HG03159 (cell line): ENCODE measurements at regions not wholly inside any gene's neighbourhood (a gene's known extent, or its start where the extent isn't known, plus 50 kb on each side); places are given as distances from the start of the nearest gene placed in this dataset.

ENCODE experiments used
- ATAC-seq: cut with Tn5 transposase; IDR thresholded peaks from one replicate; pipeline ENCODE4 v1.9.1; 2021; ENCODE audit warnings: mild to moderate bottlenecking, moderate library complexity; ENCODE audit not compliant: unreplicated experiment

DNA sequence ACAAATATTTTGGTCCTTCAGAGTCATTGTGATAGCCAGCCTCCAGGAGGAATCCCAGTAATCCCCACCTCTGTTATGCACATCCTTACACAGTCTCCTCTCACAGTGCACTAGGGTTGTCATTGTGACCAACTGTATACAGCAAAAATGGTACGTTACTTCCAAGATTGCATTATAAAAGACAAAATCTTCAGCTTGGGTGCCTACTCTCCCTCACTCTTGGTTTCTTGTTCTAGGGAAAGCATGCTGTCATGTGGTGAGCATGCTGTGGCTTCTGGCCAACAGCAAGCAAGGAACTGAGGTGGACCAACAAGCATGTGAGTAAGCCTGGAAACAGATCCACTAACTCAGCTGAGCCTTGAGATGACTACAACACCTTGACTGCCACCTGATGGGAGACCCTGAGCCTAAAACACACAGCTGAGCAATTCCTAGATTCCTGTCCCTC lies 130.1 kb upstream of the DST start:
- ATAC-seq: no peak

DNA sequence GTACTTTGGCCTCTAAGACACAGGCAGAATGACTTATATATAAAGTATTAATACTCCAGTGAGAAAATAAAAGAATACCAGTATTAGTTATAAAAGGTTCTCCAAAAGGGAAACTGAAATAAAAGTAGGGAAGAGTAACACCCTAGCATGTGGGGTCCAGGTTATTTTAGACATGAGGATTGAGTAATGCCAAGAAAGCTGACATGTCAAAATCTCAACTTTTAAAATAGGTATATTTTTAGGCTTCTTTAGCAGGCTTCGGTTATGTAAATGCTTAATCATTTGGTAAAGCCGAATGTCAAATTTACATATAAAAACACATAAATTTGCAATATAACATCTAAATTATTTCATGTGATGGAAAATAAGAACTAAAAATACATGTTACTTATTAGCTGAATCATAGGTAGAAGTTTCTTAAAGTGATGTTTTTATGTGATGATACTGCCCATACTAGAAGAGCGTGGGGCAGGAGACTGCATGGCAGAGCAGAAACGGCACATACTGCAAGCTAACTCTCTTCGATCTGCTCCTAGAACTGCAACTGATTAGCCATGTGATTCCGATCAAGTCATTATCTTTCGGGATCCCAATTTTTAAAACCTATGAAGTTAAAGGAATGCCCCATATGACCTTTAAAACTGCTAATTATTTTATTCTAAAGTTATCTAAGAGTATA lies 129.4 kb upstream of the DST start:
- no peak for ATAC-seq

GRCh38 chr6:56771189-56771588 lies 128.5 kb upstream of the DST start:
- no peak for ATAC-seq

GRCh38 chr6:56770011-56770520 lies 127.4 kb upstream of the DST start:
- no peak for ATAC-seq

- no peak for ATAC-seq
These were observed 125.3 kb upstream of the DST start for GRCh38 chr6:56767892-56768531.

DNA sequence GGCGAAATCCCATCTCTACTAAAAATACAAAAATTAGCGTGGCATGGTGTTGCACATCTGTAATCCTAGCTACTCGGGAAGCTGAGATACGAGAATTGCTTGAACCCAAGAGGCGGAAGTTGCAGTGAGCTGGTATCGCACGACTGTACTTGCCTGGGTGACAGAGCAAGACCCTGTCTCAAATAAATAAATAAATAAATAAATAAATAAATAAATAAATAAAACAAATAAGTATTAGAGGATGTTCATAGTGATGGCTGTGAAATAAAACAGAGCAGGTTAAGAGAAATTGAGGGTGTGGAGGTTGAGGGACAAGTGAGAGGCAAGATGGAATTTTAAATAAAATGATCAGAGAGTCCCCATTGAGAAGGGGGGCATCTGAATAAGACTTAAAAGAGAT lies 124.7 kb upstream of the DST start:
- ATAC-seq: no peak

DNA sequence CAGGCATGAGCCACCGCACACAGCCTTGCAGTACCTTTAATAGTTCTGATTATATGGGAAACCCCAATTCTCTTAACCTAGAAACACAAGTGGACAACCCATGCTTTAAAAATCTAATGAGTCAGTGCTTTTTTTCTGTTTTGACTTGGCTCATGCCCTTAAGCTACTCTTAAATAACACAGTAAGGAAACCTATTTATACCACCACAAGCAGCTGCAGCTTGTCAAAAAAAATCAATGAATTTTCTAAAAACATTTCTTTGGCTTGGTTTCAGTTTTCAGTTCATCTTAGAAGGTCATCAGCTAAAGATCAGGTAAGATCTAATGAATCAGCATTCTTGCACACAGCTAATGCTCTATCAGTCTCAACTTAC lies 124.1 kb upstream of the DST start:
- ATAC-seq: peak; percentile 67

- no peak for ATAC-seq
These were observed 123.6 kb upstream of the DST start for GRCh38 chr6:56766139-56766805.

DNA sequence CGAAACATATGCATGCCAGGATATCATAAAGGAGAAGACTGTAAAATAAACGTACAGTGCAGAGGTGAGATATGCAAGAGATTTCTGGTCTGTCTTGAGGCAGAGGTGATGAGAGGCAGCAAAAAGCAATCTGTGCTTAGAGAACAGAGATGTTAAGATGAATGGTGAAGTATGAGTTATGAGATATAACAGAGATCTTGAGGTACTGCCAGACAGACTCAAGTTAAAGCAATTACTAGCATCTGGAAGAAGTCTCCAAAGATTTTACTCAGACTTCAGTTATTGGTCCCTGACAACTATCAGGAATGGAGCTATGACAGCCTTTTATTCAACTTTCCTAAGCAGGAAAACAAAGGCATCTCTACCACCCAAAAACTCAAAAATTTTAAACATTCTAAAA lies 122.8 kb upstream of the DST start:
- ATAC-seq: no peak

DNA sequence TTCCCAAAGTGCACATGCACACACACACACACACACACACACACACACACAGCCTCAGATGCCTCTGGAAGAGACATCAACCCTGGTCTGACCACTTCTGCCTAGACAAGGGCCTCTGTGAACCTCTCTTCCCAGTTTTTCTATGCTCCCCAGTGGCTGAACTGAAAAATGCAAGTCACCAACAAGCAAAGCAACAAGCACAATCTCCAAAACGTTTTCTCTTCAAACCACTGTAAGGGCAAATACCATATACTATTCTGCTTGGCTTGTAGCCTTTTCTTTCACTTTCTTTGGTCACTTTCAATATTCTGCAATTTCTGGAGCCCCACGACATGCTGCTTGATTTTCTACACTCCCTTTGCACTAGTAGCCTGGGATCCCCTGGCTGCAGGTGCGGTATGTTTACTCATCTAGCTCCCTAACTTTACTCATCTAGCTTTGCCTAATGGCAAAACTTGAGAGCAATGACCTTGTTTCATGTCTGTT lies 121.4 kb upstream of the DST start:
- ATAC-seq: peak; percentile 36

DNA sequence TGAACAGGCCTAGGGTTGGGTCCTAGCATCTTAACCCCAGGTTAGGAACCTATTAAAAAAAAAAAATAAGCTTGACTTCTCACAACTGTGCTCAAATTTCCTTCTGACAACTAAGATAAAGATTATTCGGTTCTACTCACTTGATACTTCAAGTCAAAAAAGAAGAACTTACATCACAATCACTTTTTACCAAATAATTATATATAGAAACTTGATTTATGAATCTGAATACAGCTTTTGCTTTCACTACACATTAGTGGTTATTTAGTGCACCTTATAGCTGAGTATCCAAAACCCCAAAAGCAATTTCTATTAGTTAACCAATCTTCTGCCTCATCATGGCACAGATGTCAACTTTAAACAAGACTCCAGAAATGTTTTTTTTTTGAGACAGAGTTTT lies 119.0 kb upstream of the DST start:
- no peak for ATAC-seq

DNA sequence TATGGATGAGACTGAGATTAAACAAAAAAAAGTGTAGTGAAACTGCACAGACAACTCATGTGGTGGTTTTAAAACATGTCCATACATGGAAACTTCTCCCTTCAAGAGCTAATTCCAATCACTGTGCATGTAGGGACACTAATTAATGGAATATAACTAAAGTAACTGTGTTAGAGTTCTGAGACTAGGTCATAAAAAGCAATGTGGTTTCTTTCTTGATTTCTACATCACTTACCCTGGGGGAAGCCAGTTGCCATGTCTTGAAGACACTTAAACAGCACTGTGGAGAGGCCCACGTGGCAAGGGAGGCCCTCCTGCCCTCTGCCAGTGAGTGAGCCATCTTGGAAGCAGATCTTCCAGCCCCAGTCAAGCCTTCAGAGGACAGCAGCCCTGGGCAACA lies 118.2 kb upstream of the DST start:
- ATAC-seq: no peak

- ATAC-seq: peak; percentile 31
These were observed 116.8 kb upstream of the DST start for GRCh38 chr6:56759521-56759920.

GRCh38 chr6:56758553-56758952 lies 115.9 kb upstream of the DST start:
- ATAC-seq: no peak

GRCh38 chr6:56758120-56758519 lies 115.4 kb upstream of the DST start:
- no peak for ATAC-seq

DNA sequence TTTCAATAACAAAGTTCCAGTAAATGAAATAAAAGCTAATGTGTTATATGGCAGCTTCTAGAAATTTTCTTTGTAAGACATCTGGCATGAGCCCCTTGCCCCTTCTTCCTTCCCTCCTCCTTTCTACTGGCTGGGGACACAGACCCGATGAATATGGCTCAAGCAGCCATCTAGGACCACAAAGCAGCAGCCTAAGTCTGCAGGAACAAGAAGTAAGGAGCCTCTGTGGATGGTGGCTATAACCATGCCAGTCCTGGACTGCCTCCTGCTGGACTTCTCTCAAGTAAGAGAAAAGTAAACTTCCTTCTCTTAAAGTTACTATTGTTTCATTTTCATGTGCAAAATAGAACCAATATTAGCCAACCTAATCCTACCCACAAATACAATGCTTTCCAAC lies 114.9 kb upstream of the DST start:
- ATAC-seq: peak; percentile 34

GRCh38 chr6:56756791-56757587 lies 114.3 kb upstream of the DST start:
- ATAC-seq: no peak

DNA sequence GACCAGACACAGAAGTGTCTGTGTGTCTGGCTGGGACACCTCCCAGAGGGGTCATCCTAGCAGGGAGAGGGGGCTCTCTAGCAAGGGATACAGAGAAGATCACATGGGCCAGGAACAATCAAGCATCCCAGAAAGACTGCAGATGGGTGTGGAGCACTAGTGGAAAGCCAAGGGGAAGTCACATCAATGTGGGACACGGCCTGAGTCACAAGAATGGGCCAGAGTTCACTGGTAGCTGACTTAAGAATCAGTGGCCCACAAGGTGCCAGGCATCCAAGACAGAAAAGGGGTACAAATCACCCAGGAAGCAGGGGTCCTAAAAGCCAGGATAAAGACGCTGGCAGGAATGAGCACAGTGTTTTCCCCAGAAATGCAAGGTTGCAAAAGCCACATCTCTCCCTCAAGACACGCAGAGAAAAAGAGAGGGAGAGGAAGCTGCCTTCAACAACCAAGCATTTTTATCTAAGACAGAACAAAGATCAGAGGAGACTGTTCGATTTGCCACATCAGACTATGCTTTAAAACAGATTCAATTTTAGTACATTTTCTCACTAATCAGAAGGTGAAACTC lies 113.6 kb upstream of the DST start:
- no peak for ATAC-seq

- ATAC-seq: no peak
These were observed 112.4 kb upstream of the DST start for GRCh38 chr6:56755040-56755439.

DNA sequence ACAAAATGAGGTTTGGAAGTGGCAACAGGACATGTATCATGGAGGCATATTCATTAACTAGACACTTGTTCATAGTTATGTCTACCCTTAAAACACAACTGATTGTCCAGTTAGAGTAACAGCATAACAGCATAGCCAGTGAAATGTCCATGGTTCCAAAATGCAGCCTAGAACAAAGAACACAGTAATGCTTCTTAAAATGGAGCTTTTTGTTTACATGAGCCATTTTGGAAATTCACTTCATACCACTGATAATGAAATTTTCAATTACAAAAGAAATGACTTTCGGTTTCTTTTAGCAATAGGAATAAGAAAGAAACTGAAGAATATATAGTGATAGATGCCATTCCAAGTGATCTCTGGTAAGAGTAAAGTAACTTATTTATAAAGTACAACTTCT lies 111.1 kb upstream of the DST start:
- no peak for ATAC-seq

DNA sequence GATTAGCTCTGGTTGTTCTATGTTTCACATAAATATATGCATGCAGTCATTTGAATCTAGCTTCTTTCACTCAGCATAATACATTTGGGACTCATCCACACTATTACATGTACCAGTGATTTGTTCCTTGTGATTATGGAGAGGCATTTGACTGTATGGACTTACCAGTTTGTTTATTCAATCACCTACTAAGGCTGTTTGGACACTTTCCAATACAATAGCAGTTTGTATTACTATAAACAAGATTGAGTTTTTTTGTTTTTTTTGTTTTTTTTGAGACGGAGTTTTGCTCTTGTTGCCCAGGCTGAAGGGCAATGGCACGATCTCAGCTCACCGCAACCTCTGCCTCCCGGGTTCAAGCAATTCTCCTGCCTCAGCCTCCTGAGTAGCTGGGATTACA lies 109.8 kb upstream of the DST start:
- ATAC-seq: no peak
